K562 (cell line): ENCODE measurements at regions not wholly inside any gene's neighbourhood (a gene's known extent, or its start where the extent isn't known, plus 50 kb on each side); places are given as distances from the start of the nearest gene placed in this dataset.

Experiments used
- KAT7 ChIP-seq: sonication (generic); formaldehyde crosslinking; IDR thresholded peaks from 2 replicates; pipeline ENCODE4 v1.8.0; 2022; ENCODE audit warnings: missing genetic modification reagents, mild to moderate bottlenecking, borderline replicate concordance
- ZZZ3 ChIP-seq: fragments of 450-650 bp; IDR thresholded peaks from 2 replicates; pipeline ENCODE4 v1.6.1; 2016; ENCODE audit warnings: antibody characterized with exemption, mild to moderate bottlenecking, moderate library complexity
- TF ChIP-seq, protein P1 (sequence below), 2 experiments: fragments of 450-650 bp in 1 of 2; sonication (generic) in 1 of 2; formaldehyde crosslinking; conservative IDR thresholded peaks; 2 replicates each; pipeline versions ENCODE4 v1.4.0 to v1.8.1; 2020 to 2022; ENCODE audit warnings: mild to moderate bottlenecking in 1 of 2, missing genetic modification reagents in 1 of 2

DNA sequence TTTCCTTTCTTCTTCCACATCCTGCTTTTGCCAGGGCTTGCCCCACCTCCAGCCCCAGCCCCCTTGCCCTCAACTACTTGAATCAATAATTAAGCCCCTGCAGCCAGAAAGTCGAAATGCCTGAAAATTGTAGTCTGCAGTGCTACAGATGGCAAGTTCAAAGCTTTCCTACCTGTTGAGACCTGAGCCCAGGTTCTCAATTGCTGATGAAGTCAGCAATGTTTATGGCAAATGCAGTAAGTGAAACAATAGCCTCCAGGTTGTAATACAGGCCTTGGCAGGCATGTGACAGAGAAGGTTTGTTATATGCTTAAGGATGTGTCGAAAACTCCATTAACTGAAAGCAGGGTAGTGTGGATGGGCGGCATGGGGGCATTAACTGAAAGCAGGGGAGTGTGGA is 181.1 kb upstream of the SESN3 start:
- no peak for TF ChIP-seq ZZZ3
- TF ChIP-seq KAT7 (CRISPR knock-in tag), result no peak
- TF ChIP-seq, protein P1, sequence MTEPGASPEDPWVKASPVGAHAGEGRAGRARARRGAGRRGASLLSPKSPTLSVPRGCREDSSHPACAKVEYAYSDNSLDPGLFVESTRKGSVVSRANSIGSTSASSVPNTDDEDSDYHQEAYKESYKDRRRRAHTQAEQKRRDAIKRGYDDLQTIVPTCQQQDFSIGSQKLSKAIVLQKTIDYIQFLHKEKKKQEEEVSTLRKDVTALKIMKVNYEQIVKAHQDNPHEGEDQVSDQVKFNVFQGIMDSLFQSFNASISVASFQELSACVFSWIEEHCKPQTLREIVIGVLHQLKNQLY (CRISPR knock-in tag; conservative IDR thresholded peaks at IDR 0.05), result no peak
